ENCODE measurements at regions not wholly inside any gene's neighbourhood (a gene's known extent, or its start where the extent isn't known, plus 50 kb on each side); places are given as distances from the start of the nearest gene placed in this dataset.
"Not testable (repeated sequence)": the region's sequence is repeated elsewhere in the genome, so short reads cannot be mapped to it uniquely, and the experiment has no call there.

DNA sequence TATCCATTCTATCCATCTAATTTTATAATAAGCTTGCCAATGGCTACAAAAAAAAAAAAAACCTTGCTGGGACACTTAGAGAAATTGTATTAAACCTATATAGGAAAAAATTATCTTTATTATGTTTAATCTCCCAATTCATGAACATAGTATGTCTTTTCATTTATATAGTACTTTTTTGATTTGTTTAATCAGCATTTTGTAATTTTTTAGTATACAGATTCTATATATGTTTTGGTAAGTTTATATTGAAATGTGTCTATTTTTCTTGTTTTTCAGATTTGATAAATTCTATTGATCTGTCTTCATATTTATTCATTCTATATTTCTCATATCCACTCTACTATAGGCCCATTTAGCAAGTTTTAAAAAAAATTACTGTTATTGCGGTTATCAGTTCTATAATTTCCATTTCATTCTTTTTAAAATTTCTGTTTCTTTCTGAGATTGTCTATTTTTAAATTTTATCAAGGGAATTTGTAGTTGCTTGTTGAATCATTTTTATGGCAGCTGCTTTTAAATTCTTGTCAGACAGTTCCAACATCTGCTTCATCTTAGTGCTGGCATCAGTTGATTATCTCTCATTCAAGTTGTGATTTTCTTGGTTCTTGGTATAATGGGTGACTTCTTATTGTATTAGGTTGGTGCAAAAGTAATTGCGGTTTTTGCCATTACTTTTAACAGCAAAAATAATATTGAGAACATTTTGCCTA is 170.1 kb upstream of the S1PR3 start:
- no peak for DNase-seq

DNA sequence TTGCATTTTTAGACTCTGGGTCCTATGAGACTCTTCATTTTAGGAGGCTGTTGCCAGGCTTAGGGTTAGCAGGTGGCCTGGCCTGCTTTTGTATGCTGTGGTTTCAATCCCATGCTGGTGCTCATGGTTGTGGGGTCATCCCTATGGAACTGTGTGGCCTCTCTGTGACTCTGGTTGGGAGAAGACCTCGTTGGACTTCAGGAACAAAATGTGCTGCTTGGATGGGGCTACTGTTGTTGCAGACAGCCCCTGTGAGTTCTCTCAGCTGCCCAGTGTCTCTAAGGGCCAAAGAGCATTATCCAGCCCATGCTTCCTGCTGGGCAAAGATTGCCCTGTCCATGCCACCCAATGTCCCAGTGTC is 169.5 kb upstream of the S1PR3 start:
- no peak for DNase-seq

DNA sequence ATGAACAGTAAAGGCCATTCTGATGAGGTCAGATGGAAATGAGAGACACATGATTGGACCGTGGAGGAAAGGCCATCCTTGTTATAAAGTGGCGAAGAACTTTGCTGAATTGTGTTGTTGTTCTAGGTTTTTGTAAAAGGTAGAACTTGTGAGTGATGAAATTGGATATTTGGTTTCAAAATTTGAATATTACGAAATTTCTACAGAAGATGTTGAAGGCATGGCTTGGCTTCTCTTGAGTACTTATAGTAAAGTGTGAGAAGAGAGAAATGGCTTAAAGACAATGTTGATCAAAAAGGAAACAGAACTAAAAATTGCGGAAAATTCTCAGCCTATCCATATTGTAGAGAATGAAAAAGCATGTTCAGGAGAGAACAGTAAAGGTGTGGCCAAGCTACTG is 166.6 kb upstream of the S1PR3 start:
- no peak for DNase-seq

DNA sequence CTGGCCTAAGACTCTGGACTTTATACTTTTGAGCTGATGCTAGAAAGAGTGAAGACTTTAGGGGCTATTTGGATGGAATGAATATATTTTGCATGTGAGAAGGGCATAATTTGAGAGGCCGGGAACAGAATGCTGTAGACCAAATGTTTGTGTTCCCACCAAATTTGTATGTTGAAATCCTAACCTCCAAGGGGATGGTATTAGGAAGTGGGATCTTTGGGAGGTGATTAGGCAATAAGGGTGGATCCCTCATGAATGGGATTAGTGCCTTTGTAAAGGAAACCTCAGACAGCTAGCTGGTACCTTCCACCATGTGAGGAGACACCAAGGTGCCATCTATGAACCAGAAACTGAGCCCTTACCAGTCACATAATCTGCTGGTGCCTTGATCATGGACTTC is 165.1 kb upstream of the S1PR3 start:
- DNase-seq = no peak

DNA sequence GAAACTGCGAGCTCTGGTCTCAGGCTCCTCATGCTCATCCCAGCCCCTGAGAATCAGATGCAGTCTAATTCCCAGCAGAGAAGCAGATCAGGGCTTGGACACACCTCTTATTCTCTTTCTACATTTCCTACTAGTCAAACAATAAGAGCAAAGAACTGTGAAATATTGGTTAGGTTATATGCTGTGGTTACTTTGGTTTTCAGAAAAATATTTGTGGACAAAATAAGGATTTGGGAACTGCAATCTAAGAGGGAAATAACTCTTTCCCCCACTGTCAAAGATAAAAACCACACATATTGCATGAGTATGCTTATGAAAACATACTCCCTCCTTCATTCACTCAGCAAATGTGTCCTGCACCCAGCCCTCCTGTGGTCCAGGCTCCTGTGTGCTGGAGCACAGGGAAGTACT is 164.5 kb upstream of the S1PR3 start:
- DNase-seq = peak; percentile 91

DNA sequence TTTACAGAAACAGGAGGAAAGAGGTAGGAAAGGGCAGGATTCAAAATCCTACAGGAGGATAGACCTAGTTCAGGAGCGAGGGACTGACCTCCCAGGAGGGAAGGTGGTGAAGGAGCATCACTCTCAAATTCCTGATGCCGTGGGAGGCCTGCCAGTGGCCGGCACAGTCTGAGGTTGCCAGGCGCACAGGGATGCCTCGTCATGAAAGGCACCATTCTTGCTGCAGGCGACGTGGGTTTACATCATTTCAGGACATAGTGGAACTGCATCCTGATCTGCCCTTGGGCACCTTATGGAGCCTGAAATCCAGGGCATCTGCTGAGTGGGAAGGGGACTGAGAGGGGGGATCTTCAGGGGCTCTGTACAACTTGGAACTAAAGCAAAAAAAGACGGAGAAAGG is 163.2 kb upstream of the S1PR3 start:
- no peak for DNase-seq

DNA sequence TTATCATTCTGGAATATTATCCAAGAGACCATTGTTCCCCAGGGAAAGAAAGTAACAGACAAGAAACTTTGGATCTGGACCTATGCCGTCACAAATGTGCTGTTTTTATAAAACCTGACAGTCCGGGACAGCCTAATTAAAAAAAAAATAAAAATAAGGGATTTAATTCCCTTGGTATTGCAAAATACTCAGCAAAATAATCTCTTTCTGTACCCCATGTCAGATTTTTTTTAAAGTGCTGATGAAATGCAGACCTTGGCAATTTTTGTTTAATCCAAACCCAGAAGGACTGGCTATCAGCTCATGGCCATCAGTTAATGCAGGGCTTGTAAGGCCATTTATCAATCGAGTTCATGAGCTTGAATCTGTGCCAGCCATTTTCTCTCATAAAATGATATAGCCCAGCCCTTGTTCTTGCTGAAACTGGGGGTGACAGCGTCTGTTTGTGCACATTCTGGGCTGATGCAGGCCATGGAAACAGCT is 162.7 kb upstream of the S1PR3 start:
- no peak for DNase-seq

DNA sequence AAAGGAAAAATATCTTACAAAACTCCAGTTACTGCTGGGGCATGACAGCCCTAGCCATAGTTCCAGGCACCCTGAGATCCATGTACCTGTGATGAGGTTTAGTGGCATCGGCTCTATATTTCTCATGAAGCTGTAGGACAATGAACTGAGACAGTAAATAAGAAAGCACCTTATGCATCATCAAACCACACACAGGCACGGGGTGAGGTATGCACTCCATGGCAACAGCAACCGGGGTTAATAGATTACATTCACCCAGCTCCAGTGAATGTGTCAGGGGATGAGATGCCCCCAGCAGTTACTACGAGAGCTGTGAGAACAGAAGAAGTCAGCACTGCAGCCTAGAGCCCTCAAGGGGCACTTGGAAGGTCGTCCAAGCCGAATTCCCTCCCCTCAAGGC is 162.0 kb upstream of the S1PR3 start:
- peak; percentile 36 for DNase-seq

DNA sequence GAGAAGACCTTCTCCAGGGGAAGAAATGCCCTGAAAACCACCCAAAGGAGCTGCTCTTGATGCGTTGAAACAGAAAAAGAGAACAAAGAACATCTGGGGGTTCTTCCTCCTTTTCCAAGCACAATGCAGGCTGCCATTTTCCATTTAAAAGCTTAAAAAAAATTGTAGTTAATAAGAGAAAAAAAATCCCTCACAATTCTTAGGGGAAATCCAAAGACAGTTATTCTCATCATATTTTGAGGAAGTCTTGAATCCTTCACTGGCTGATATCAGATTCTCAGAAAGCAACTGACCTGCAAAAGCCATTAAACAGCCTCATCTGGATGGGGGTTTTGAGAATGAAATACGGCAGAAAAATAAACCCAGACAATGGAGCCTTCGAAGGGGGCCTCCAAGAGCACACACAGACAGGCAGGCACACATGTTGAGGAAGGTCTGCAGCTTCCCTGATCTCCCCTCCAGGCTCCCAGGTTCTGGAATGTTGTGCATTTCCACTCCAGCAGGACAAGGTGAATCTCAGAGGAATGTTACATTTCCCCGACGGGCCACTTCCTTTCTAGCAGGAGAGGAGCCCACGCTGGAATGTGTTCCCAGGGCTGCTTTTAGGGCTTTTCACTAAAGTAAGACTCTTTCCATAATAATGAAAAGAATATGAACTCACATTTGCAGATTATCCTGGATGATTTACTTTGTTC is 159.4 kb upstream of the S1PR3 start:
- no peak for DNase-seq

DNA sequence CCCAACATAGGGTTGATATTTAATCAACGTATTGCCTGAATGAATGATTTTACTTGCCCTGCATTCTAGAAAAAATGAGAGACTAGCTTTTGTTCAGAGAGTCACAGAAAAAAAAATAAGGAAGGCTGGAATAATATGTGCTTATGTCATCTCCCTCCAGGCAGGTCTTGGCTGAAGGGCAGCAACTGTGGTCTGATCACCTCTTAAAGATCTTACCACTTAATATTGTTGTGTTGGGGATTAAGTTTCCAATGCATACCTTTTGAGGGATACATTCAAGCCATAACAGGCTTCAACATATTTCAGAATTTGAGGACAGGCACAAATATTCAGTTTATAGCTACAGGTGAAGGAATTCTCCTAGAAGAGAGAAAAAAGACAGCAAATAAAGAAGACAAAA is 157.3 kb upstream of the S1PR3 start:
- DNase-seq = no peak

DNA sequence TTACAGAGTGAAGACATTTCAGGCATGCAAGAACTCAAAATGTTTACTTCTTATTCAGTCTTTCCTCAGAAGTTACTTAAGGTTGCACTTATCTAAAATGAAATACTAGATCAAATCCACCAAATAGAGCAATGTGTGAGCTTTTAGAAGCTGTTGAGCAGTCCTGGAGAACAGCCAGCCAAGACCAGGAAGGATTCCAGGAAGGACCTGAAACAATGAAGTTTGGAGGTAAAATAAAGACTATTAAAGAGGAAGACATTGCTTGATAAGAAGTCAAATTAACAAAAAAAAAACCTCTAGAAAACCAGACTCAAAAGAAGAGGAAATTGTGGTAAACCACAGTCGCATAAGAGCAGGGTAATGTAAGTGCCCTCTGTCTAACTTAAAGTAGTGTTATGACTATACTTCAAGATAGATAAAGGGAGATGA is 156.2 kb upstream of the S1PR3 start:
- DNase-seq = peak; percentile 72

DNA sequence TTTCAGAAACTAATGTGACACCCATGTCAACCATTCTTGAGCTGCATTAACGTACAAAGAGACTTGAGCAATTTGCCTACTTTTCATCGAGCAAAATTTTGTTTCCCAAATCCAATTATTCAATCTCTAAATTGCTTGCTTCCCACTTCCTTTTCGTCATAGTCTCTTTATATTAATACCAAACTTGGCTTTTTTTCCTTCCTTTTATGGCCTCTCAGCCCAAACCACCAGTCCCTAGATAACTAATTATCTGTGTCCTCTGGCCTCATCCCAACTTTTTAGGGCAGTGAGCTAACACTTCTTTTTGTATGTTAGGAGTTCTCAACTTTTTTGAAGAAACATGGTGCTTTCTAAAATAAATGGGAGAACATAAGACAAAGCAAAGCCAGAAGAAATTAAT is 155.5 kb upstream of the S1PR3 start:
- no peak for DNase-seq

DNA sequence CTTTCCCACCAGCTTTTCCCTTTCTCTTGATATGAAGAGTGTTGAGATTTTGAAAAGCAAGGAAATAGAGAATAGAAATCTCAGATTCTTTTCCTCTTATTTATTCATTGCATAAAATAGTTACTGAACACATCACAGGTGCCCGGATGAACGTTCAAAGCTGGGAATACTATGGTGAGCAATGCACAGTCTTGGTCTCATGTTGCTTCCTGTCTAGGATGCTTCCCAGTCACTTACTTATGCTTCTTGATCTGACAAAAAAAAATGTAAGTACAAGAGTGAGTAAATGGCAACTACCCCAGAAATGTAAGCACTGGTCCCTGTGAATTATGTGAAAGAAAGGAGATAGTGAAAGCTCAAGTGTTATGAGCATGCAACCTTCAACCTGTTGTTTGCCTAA is 153.5 kb upstream of the S1PR3 start:
- DNase-seq = peak; percentile 28

DNA sequence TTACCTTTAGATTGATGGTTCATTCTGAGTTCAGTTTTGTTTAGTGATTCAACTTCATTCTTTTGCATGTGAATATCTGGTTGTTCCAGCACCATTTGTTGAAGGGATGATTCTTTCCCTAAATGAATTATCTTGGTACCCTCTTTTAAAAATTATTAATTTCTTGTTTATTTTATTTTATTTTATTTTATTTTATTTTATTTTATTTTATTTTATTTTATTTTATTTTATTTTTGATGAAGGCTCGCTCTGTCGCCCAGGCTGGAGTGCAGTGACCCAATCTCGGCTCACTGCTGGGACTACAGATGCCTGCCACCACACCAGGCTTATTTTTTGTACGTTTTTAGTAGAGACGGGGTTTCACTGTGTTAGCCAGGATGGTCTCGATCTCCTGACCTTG is 141.4 kb upstream of the S1PR3 start:
- not testable (repeated sequence) for DNase-seq

DNA sequence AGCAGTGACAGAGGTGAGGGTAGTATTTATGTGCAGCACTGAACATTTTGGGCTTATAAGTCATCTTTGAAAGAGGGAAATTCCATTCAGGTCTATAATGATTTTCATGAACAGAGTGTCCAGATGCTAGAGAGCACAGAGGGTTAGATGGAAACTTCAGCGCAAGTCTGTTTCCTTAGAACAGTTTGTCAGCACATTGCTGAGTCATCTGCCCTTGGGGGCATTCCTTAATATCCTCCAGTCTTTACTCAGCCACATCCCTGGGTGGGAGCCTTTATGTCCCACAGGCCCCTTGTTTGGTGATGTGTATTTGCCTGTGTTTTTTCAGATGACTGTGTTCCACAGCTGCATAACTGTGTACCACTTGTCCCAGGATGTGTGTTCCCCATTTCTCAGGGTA is 138.5 kb upstream of the S1PR3 start:
- DNase-seq = peak; percentile 87

DNA sequence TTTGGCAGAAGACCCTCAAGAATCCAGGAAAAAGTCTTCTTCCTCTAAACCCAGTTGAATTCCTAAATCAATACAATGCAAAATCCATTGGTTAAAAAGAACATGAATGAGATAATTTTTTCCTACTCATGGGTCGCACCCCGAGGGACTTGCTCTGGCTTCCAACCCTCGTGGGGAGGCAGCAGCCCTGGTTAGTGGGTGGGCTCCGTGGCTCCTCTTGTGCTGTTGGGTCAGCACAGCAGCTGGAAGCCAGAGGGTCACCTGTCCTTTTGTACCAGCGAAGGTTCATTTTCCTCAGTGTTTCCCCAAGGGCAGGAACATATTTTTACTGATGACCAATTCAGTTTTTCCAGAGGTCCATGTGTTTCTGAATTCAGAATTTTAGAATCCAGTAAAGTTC is 120.6 kb upstream of the S1PR3 start:
- DNase-seq = no peak

DNA sequence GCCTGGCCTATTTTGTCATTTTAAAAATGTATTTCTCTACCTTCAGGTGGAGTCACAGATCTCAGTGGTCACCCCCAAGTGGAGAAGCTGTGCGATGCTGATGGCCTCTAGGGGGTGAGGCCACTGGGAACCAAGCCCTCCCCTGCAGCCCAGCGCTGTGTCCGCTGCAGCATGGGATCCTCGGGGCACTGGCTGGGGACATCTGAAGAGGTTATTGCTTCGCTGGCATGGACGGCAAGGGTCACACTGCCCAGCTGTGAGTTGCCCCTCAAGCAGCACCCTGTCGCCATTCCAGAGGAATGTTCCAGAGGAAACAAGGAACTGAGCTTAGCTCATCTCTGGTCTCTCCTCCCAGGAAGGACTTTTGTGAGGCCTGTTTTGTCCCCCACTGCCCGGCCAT is 119.6 kb upstream of the S1PR3 start:
- no peak for DNase-seq

DNA sequence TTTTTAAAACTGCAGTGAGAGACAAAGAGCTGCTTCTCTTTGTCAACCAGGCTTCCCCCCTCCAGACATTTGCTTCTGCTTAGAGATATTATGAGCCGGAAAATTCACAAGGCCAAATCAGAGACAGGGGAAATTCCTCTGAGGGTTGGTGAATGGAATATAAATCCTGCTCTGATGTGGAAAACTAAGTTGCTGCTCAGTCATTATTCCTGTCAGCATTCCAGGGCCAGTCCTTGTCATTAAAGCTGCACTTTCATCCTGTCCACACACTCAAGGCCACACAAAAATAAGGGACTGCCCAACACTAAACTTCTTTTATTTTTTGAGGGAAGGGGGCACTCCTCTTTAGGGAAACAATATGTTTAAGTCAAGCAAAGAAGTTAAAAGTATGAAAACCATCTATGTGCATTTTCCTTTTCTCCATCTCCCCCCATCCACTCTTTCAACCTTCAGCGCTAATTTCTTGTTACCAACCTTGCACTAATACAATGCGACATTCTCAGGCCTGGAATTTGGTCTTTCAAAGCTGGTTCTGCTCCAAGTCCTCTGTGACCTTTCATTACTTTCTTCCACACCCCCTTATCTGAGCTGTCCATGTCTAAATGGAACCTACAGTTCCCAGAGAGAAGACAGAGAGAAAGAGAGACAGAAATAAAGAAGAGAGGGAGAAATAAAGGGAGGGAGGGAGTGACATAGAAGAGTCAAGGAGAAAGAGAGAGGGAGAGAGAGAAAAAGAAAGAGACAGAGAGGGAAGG is 118.9 kb upstream of the S1PR3 start:
- peak; percentile 16 for DNase-seq

DNA sequence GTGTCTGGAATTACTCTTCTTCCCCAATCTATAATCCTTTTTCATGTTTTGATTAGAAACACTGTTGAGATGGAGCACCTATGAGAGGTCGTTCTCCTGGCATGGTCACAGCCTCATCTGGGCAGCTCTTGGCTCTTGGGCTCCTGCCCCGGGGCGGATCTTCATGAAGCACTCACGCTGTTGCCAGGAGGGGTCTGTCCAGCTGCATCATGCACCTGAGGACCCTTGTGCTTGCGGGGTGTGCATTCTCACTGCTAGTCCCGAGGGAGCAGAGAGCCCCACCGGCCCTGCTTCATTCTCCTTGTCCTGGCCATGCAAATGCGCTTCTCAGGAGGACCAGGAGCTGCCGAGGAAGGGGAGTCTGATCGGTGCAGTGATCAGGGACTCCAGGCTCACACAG is 117.6 kb upstream of the S1PR3 start:
- no peak for DNase-seq

DNA sequence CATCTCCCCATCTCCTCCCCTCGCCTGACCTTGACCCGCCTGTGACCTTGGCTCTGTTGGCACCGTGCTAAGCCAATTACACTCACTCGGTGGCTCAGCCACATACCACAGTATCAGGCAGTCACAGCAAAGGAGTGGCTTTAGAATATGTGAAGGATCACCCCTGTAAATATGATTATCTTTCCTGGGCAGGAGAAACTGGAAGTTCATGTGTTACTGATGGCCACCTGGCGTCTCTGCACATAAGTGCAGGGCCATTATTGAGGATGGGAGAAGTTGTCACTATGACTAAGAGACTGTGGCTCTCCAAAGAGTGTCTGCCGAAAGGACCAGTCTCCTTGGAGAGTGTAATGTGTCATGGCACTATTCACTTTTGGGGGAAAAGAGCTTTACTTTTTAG is 116.9 kb upstream of the S1PR3 start:
- DNase-seq = peak; percentile 15

DNA sequence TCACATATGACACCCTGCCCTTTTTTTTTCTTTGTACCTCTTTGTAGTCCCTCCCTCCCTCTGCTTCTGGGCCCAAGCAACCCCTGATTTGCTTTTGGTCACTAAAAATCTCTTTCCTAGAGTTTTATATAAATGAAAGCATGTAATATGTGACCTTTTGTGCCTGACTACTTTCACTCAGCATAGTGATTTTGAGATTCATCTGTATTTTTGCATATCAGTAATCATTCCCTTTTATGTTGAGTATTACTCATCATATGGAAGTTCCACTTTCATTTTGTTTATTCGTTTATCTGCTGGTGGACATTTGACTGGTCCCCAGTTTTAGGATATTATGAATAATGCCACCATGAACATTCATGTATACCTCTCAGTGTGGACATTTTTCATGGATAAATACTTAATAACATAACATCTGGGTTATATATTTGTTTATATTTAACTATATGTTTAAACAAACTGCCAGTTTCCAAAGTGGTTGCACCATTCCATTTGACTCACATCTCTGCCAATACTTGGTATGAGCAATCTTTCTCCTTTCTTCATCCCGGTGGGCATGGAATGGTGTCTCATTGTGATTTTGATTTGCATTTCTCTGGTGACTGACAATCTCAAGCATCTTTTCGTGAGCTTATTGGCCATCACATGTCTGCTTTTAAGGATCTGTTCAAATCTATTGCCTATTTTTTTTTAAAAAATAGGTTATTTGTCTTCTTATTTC is 115.7 kb upstream of the S1PR3 start:
- no peak for DNase-seq

DNA sequence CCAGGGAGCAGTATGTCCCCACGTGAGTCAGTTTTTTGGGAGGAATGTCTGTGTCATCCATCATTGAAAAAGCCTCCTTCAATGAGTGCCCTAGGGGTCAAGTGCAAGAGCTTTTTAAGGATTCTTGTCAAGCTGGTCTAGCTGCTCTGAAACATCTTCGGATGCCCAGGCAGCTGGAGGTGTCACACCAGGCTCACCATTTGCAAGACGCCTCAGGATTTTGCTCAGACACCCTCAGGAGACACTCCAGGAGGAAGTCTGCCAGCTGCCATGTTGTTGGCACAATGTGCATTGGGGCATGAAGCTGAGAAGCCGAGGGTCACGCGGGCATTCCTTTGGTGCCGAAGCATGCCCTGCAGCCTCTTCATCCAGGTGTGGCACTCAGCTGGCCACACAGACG is 111.1 kb upstream of the S1PR3 start:
- no peak for DNase-seq

DNA sequence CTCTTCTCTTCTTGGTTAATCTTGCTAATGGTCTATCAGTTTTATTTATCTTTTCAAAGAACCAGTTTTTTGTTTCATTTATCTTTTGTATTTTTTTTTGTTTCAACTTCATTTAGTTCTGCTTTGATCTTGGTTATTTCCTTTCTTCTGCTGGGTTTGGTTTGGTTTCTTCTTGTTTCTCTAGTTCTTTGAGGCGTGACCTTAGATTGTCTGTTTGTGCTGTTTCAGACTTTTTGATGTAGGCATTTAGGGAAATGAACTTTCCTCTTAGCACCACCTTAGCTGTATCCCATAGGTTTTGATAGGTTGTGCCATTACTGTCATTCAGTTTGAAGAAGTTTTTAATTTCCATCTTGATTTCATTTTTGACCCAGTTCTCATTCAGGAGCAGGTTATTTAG is 107.0 kb upstream of the S1PR3 start:
- not testable (repeated sequence) for DNase-seq

Measured in fibroblast of skin of right biceps (primary cell).